ENCODE measurements at regions not wholly inside any gene's neighbourhood (a gene's known extent, or its start where the extent isn't known, plus 50 kb on each side); places are given as distances from the start of the nearest gene placed in this dataset.

DNA sequence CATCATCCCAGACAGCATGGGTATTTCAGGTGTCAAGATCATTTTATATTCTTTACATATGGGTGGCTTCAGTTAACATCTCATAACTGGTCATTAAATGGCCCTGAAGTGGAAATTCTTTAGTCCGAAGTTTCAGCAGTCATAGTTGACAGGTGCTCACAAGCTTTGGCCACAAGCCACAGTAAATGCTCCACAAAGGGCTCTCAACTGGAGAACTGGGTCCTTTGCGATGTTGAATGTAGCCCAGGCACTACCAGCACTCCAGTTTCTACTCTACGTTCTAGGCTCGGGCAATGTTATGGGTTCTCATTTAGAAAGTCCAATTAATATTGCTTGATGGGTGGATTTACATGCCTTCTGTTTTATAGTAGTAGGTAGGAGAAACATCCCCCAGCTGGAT is 206.3 kb downstream of the CWF19L2 start:
- POLR2A ChIA-PET = no interaction called here
- H3K27me3 Mint-ChIP-seq = peaks cover 4 to 5% of the 10 kb centered on the region in 2 donors
- no peak overlapping the region for H3K4me3 ChIP-seq (ENCODE audit: control insufficient read depth in 1 of 2, extremely low read depth in 1 of 2, low read length in 1 of 2)
- no peak for ATAC-seq (replicated peaks in 1 of 4)
- peaks cover 0 to 3% (median 0%) of the 10 kb centered on the region in 3 donors for H3K9me3 Mint-ChIP-seq
- H3K36me3 ChIP-seq (ENCODE audit: control insufficient read depth in 2 of 2, extremely low read depth in 1 of 2, insufficient read depth in 1 of 2, low read length in 1 of 2) = no peaks in the 10 kb centered on the region
- H3K27me3 ChIP-seq (replicated peaks in 1 of 2; ENCODE audit: control insufficient read depth in 2 of 2, extremely low read depth in 1 of 2, insufficient read depth in 2 of 2, low read length in 1 of 2) = no peaks in the 10 kb centered on the region
- CTCF ChIA-PET = no interaction called here
- H3K4me3 Mint-ChIP-seq = no peak overlapping the region
- no peak overlapping the region for H3K27ac ChIP-seq (ENCODE audit: low read length)
- no peak for DNase-seq
- H3K4me1 Mint-ChIP-seq = no peaks in the 10 kb centered on the region
- no peaks in the 10 kb centered on the region for H3K36me3 Mint-ChIP-seq
- 100% methylated on average over 1 of the region's 4 CpGs for WGBS (ENCODE audit: insufficient coverage)
- H3K4me1 ChIP-seq (ENCODE audit: control insufficient read depth in 1 of 2, extremely low read depth in 1 of 2, insufficient read depth in 2 of 2, low read length in 2 of 2) = no peaks in the 10 kb centered on the region
- H3K27ac Mint-ChIP-seq = no peak overlapping the region
- no peaks in the 10 kb centered on the region for H3K9me3 ChIP-seq

GRCh38 chr11:107250017-107250416 is 207.6 kb downstream of the CWF19L2 start:
- DNase-seq (no peak), ATAC-seq (replicated peaks in 1 of 4) (no peak)
- 43% methylated on average over 1 of the region's 3 CpGs for WGBS (ENCODE audit: insufficient coverage)
- H3K4me3 Mint-ChIP-seq = no peak overlapping the region
- CTCF ChIA-PET = no interaction called here
- Histone ChIP-seq H3K27me3 (replicated peaks in 1 of 2; ENCODE audit: control insufficient read depth in 2 of 2, extremely low read depth in 1 of 2, insufficient read depth in 2 of 2, low read length in 1 of 2) (no peaks in the 10 kb centered on the region), H3K4me3 (ENCODE audit: control insufficient read depth in 1 of 2, extremely low read depth in 1 of 2, low read length in 1 of 2) (no peak overlapping the region), H3K4me1 (ENCODE audit: control insufficient read depth in 1 of 2, extremely low read depth in 1 of 2, insufficient read depth in 2 of 2, low read length in 2 of 2) (no peaks in the 10 kb centered on the region), H3K36me3 (ENCODE audit: control insufficient read depth in 2 of 2, extremely low read depth in 1 of 2, insufficient read depth in 1 of 2, low read length in 1 of 2) (no peaks in the 10 kb centered on the region), H3K27ac (ENCODE audit: low read length) (no peak overlapping the region), H3K9me3 (no peaks in the 10 kb centered on the region)
- no peaks in the 10 kb centered on the region for H3K4me1 Mint-ChIP-seq
- no peak overlapping the region for H3K27ac Mint-ChIP-seq
- H3K9me3 Mint-ChIP-seq = peaks cover 0 to 3% (median 0%) of the 10 kb centered on the region in 3 donors
- peaks cover 4% of the 10 kb centered on the region in 2 donors for H3K27me3 Mint-ChIP-seq
- POLR2A ChIA-PET = no interaction called here
- H3K36me3 Mint-ChIP-seq = no peaks in the 10 kb centered on the region

DNA sequence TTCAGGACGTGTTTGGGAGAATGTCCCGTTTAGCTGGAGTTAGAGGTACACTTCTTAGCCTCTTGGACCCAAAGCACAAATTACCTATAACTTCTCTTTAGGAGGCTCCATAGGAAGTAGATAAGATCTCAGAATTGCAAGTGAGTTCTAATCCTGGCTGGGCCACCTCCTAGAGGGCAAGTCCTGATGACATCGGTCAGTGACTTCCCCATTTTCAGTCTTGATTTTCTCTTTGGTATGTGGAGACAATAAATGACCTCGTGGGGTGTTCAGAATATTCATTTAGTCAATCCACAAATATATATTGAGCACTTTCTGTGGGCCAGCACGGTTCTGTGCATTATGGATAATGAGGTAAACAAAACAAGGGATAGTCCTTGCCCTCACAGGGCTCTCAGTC is 208.6 kb downstream of the CWF19L2 start:
- ATAC-seq (replicated peaks in 1 of 4) = no peak

DNA sequence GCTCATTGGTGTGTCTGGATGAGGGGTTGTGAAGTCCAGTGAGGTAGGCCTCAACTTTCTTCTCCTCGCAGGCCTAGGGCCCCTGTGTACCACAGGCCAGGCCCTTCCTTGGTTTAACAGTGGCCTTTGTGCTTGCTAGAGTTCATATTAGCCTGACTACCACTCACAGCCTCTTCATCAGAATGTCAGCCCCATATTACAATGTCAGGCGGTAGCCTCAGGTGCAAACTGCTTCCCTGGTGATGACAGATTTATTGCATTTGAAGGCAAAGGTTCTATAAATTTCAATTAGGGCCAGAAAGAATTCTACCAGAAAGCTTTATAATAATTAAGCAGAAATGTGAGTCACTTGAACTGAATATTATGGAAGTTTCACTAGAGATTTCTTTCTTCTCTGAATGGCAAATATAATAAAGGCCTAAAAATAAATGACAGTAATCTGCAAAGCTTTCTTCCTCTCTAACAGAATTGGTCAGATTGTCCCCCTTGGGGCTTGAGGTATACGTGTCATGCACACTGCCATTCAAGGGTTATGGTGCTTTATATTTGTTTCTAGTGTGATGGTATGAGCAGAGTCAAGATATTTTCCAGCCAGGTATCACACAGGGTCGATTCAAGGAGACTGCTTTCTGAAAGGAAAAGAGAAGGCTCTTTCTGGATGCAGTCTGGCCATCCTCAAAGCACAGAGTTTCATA is 210.3 kb downstream of the CWF19L2 start:
- no peak overlapping the region for H3K4me3 ChIP-seq (ENCODE audit: control insufficient read depth in 1 of 2, extremely low read depth in 1 of 2, low read length in 1 of 2)
- no peaks in the 10 kb centered on the region for H3K27me3 Mint-ChIP-seq
- H3K27me3 ChIP-seq (replicated peaks in 1 of 2; ENCODE audit: control insufficient read depth in 2 of 2, extremely low read depth in 1 of 2, insufficient read depth in 2 of 2, low read length in 1 of 2) = no peaks in the 10 kb centered on the region
- H3K36me3 ChIP-seq (ENCODE audit: control insufficient read depth in 2 of 2, extremely low read depth in 1 of 2, insufficient read depth in 1 of 2, low read length in 1 of 2) = no peaks in the 10 kb centered on the region
- H3K4me3 Mint-ChIP-seq = no peak overlapping the region
- WGBS (ENCODE audit: insufficient coverage) = 52% methylated on average over 2 of the region's 4 CpGs
- H3K9me3 ChIP-seq = no peaks in the 10 kb centered on the region
- no peaks in the 10 kb centered on the region for H3K36me3 Mint-ChIP-seq
- H3K4me1 Mint-ChIP-seq = no peaks in the 10 kb centered on the region
- DNase-seq (no peak), ATAC-seq (replicated peaks in 1 of 4) (no peak)
- H3K27ac ChIP-seq (ENCODE audit: low read length) = no peak overlapping the region
- H3K4me1 ChIP-seq (ENCODE audit: control insufficient read depth in 1 of 2, extremely low read depth in 1 of 2, insufficient read depth in 2 of 2, low read length in 2 of 2) = no peaks in the 10 kb centered on the region
- CTCF ChIA-PET = no interaction called here
- H3K9me3 Mint-ChIP-seq = no peaks in the 10 kb centered on the region
- POLR2A ChIA-PET = no interaction called here
- H3K27ac Mint-ChIP-seq = no peak overlapping the region

More for the DNA sequence above, 208.6 kb downstream of the CWF19L2 start:
- H3K27ac ChIP-seq (ENCODE audit: low read length) = no peak overlapping the region
- WGBS (ENCODE audit: insufficient coverage) = no CpG with 5 or more reads among the region's 5 CpGs
- ChIA-PET CTCF (no interaction called here), POLR2A (no interaction called here)
- no peaks in the 10 kb centered on the region for H3K4me1 ChIP-seq (ENCODE audit: control insufficient read depth in 1 of 2, extremely low read depth in 1 of 2, insufficient read depth in 2 of 2, low read length in 2 of 2)
- no peaks in the 10 kb centered on the region for H3K4me1 Mint-ChIP-seq
- no peaks in the 10 kb centered on the region for H3K36me3 Mint-ChIP-seq
- peaks cover 0 to 3% (median 0%) of the 10 kb centered on the region in 3 donors for H3K9me3 Mint-ChIP-seq
- no peaks in the 10 kb centered on the region for H3K9me3 ChIP-seq
- H3K36me3 ChIP-seq (ENCODE audit: control insufficient read depth in 2 of 2, extremely low read depth in 1 of 2, insufficient read depth in 1 of 2, low read length in 1 of 2) = no peaks in the 10 kb centered on the region
- H3K4me3 ChIP-seq (ENCODE audit: control insufficient read depth in 1 of 2, extremely low read depth in 1 of 2, low read length in 1 of 2) = no peak overlapping the region
- H3K4me3 Mint-ChIP-seq = no peak overlapping the region
- no peak overlapping the region for H3K27ac Mint-ChIP-seq
- no peaks in the 10 kb centered on the region for H3K27me3 ChIP-seq (replicated peaks in 1 of 2; ENCODE audit: control insufficient read depth in 2 of 2, extremely low read depth in 1 of 2, insufficient read depth in 2 of 2, low read length in 1 of 2)
- no peaks in the 10 kb centered on the region for H3K27me3 Mint-ChIP-seq
- DNase-seq = no peak

GRCh38 chr11:107243929-107244328 is 213.7 kb downstream of the CWF19L2 start:
- no peak for DNase-seq
- Mint-ChIP-seq H3K9me3 (no peaks in the 10 kb centered on the region), H3K36me3 (no peaks in the 10 kb centered on the region), H3K27ac (no peak overlapping the region), H3K4me1 (no peaks in the 10 kb centered on the region), H3K27me3 (peaks cover 0 to 4% of the 10 kb centered on the region in 2 donors), H3K4me3 (no peak overlapping the region)
- POLR2A ChIA-PET = no interaction called here
- H3K27me3 ChIP-seq (replicated peaks in 1 of 2; ENCODE audit: control insufficient read depth in 2 of 2, extremely low read depth in 1 of 2, insufficient read depth in 2 of 2, low read length in 1 of 2) = no peaks in the 10 kb centered on the region
- H3K36me3 ChIP-seq (ENCODE audit: control insufficient read depth in 2 of 2, extremely low read depth in 1 of 2, insufficient read depth in 1 of 2, low read length in 1 of 2) = no peaks in the 10 kb centered on the region
- no peaks in the 10 kb centered on the region for H3K4me1 ChIP-seq (ENCODE audit: control insufficient read depth in 1 of 2, extremely low read depth in 1 of 2, insufficient read depth in 2 of 2, low read length in 2 of 2)
- CTCF ChIA-PET = no interaction called here
- no peak for ATAC-seq (replicated peaks in 1 of 4)
- H3K9me3 ChIP-seq = no peaks in the 10 kb centered on the region
- 100% methylated on average over 1 of the region's 1 CpG for WGBS (ENCODE audit: insufficient coverage)
- no peak overlapping the region for H3K27ac ChIP-seq (ENCODE audit: low read length)
- no peak overlapping the region for H3K4me3 ChIP-seq (ENCODE audit: control insufficient read depth in 1 of 2, extremely low read depth in 1 of 2, low read length in 1 of 2)

- CTCF ChIA-PET = no interaction called here
- no peak overlapping the region for H3K4me3 ChIP-seq (ENCODE audit: control insufficient read depth in 1 of 2, extremely low read depth in 1 of 2, low read length in 1 of 2)
- H3K27me3 ChIP-seq (replicated peaks in 1 of 2; ENCODE audit: control insufficient read depth in 2 of 2, extremely low read depth in 1 of 2, insufficient read depth in 2 of 2, low read length in 1 of 2) = no peaks in the 10 kb centered on the region
- H3K4me1 Mint-ChIP-seq = no peaks in the 10 kb centered on the region
- POLR2A ChIA-PET = no interaction called here
- H3K9me3 ChIP-seq = no peaks in the 10 kb centered on the region
- peaks cover 5 to 8% (median 5%) of the 10 kb centered on the region in 3 donors for H3K9me3 Mint-ChIP-seq
- DNase-seq (no peak), ATAC-seq (replicated peaks in 1 of 4) (no peak)
- H3K36me3 ChIP-seq (ENCODE audit: control insufficient read depth in 2 of 2, extremely low read depth in 1 of 2, insufficient read depth in 1 of 2, low read length in 1 of 2) = no peaks in the 10 kb centered on the region
- H3K27ac ChIP-seq (ENCODE audit: low read length) = no peak overlapping the region
- H3K4me1 ChIP-seq (ENCODE audit: control insufficient read depth in 1 of 2, extremely low read depth in 1 of 2, insufficient read depth in 2 of 2, low read length in 2 of 2) = no peaks in the 10 kb centered on the region
- no peaks in the 10 kb centered on the region for H3K27me3 Mint-ChIP-seq
- no peak overlapping the region for H3K4me3 Mint-ChIP-seq
- no peak overlapping the region for H3K27ac Mint-ChIP-seq
- H3K36me3 Mint-ChIP-seq = no peaks in the 10 kb centered on the region
Observed at GRCh38 chr11:107232451-107232850, 214.2 kb upstream of the GUCY1A2 start.

- H3K27ac Mint-ChIP-seq = no peak overlapping the region
- no peaks in the 10 kb centered on the region for H3K27me3 ChIP-seq (replicated peaks in 1 of 2; ENCODE audit: control insufficient read depth in 2 of 2, extremely low read depth in 1 of 2, insufficient read depth in 2 of 2, low read length in 1 of 2)
- H3K4me3 ChIP-seq (ENCODE audit: control insufficient read depth in 1 of 2, extremely low read depth in 1 of 2, low read length in 1 of 2) = no peak overlapping the region
- peaks cover 2% of the 10 kb centered on the region for H3K36me3 Mint-ChIP-seq
- no peaks in the 10 kb centered on the region for H3K9me3 ChIP-seq
- DNase-seq = no peak
- no peak overlapping the region for H3K4me3 Mint-ChIP-seq
- CTCF ChIA-PET = no interaction called here
- no peaks in the 10 kb centered on the region for H3K36me3 ChIP-seq (ENCODE audit: control insufficient read depth in 2 of 2, extremely low read depth in 1 of 2, insufficient read depth in 1 of 2, low read length in 1 of 2)
- H3K27ac ChIP-seq (ENCODE audit: low read length) = no peak overlapping the region
- H3K9me3 Mint-ChIP-seq = peaks cover 0 to 6% (median 0%) of the 10 kb centered on the region in 3 donors
- no peaks in the 10 kb centered on the region for H3K27me3 Mint-ChIP-seq
- no peak for ATAC-seq (replicated peaks in 1 of 4)
- H3K4me1 Mint-ChIP-seq = no peaks in the 10 kb centered on the region
- POLR2A ChIA-PET = no interaction called here
- H3K4me1 ChIP-seq (ENCODE audit: control insufficient read depth in 1 of 2, extremely low read depth in 1 of 2, insufficient read depth in 2 of 2, low read length in 2 of 2) = no peaks in the 10 kb centered on the region
Observed at GRCh38 chr11:107224836-107225235, 206.6 kb upstream of the GUCY1A2 start.
